ENCODE measurements at regions not wholly inside any gene's neighbourhood (a gene's known extent, or its start where the extent isn't known, plus 50 kb on each side); places are given as distances from the start of the nearest gene placed in this dataset.
"Not testable (repeated sequence)": the region's sequence is repeated elsewhere in the genome, so short reads cannot be mapped to it uniquely, and the experiment has no call there.

GRCh38 chr15:22259881-22260421, 179.6 kb downstream of the OR4M2 start:
- Histone ChIP-seq H3K27ac (ENCODE audit: low read depth in 1 of 2, low read length in 2 of 2) (peak overlapping the region in 1 of 2 donors; percentile 16), H3K4me3 (ENCODE audit: low read length) (no peak overlapping the region), H3K9me3 (ENCODE audit: control insufficient read depth in 1 of 2, insufficient read depth in 1 of 2, low read length in 2 of 2) (peaks cover 0 to 13% of the 10 kb centered on the region in 2 experiments), H3K27me3 (ENCODE audit: control insufficient read depth in 1 of 2, insufficient read depth in 2 of 2, low read length in 2 of 2) (peaks cover 12 to 16% of the 10 kb centered on the region in 2 experiments), H3K36me3 (ENCODE audit: insufficient read depth, low read length) (no peaks in the 10 kb centered on the region), H3K4me1 (ENCODE audit: insufficient read depth, low read length) (peaks cover 44% of the 10 kb centered on the region)
- intact Hi-C loops (cut with DNase I, micrococcal nuclease) = loop anchor here in 1 of 2 experiments (2.0 to 5.0 kb wide), 2 partner anchors 13 to 33 kb away; no protein-coding TSS in a partner anchor
- TF ChIP-seq CTCF (IDR thresholded peaks at IDR 0.05) = no peak
- Mint-ChIP-seq H3K27me3 (peaks cover 46% of the 10 kb centered on the region), H3K9me3 (no peaks in the 10 kb centered on the region), H3K4me3 (peak overlapping the region; percentile 69), H3K4me1 (ENCODE audit: low read depth) (peaks cover 31% of the 10 kb centered on the region), H3K36me3 (ENCODE audit: low read depth) (no peaks in the 10 kb centered on the region), H3K27ac (peak overlapping the region; percentile 47)
- ATAC-seq (ENCODE audit: poor library complexity) (peak; percentile 51), DNase-seq (peak in 2 of 14 experiments; percentile 10 to 32)
- CTCF ChIA-PET = no interaction called here
- POLR2A ChIA-PET = interaction anchor here (0.7 to 1.6 kb wide), 4 partner anchors 26 to 1904 kb away, joined by 3 to 4 read pairs (median 4); no protein-coding TSS in a partner anchor

- H3K9me3 Mint-ChIP-seq = no peaks in the 10 kb centered on the region
- ChIA-PET CTCF (no interaction called here), POLR2A (no interaction called here)
- H3K36me3 Mint-ChIP-seq (ENCODE audit: low read depth) = no peaks in the 10 kb centered on the region
- H3K27me3 Mint-ChIP-seq = peaks cover 27% of the 10 kb centered on the region
- H3K36me3 ChIP-seq (ENCODE audit: insufficient read depth, low read length) = no peaks in the 10 kb centered on the region
- H3K27ac ChIP-seq (ENCODE audit: low read depth in 1 of 2, low read length in 2 of 2) = peak overlapping the region in 1 of 2 donors; percentile 2
- H3K4me1 ChIP-seq (ENCODE audit: insufficient read depth, low read length) = peaks cover 52% of the 10 kb centered on the region
- no peak overlapping the region for H3K27ac Mint-ChIP-seq
- H3K4me3 Mint-ChIP-seq = no peak overlapping the region
- H3K27me3 ChIP-seq (ENCODE audit: control insufficient read depth in 1 of 2, insufficient read depth in 2 of 2, low read length in 2 of 2) = peaks cover 3 to 4% of the 10 kb centered on the region in 2 experiments
- peak overlapping the region; percentile 33 for H3K4me3 ChIP-seq (ENCODE audit: low read length)
- DNase-seq (peak in 10 of 14 experiments; percentile 10 to 82 (median 46)), ATAC-seq (ENCODE audit: poor library complexity) (peak; percentile 45)
- no peak for TF ChIP-seq CTCF (IDR thresholded peaks at IDR 0.05)
- intact Hi-C loops (cut with DNase I, micrococcal nuclease) = loop anchor here in 1 of 2 experiments (5.0 kb wide), 1 partner anchor 35 kb away; no protein-coding TSS in a partner anchor
- peaks cover 0 to 6% of the 10 kb centered on the region in 2 experiments for H3K9me3 ChIP-seq (ENCODE audit: control insufficient read depth in 1 of 2, insufficient read depth in 1 of 2, low read length in 2 of 2)
- H3K4me1 Mint-ChIP-seq (ENCODE audit: low read depth) = peaks cover 27% of the 10 kb centered on the region
Measured at GRCh38 chr15:22262613-22263020, 182.3 kb downstream of the OR4M2 start.

DNA sequence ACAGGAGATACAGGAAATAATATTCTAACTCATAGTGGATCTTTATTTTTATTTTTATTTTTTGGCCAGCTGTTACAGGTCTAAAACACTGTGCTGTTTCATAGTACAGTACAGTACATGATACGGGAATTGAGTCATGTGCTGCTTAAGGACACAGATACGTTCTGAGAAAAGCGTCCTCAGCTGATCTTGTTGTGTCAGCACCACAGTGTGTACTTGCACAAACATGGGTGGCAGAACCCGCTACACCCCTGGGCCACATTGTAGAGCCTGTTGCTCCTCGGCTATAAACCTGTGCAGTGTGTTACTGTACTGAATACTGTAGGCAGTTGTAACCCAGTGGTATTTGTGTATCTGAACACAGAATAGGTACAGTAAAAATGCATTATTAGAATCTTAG, 183.4 kb downstream of the OR4M2 start:
- intact Hi-C loops (cut with DNase I, micrococcal nuclease) = loop anchor here in 1 of 2 experiments (2.0 to 5.0 kb wide), 2 partner anchors 19 to 36 kb away; no protein-coding TSS in a partner anchor
- Histone ChIP-seq H3K36me3 (ENCODE audit: insufficient read depth, low read length) (no peaks in the 10 kb centered on the region), H3K4me1 (ENCODE audit: insufficient read depth, low read length) (peaks cover 54% of the 10 kb centered on the region), H3K4me3 (ENCODE audit: low read length) (peak overlapping the region; percentile 33), H3K9me3 (ENCODE audit: control insufficient read depth in 1 of 2, insufficient read depth in 1 of 2, low read length in 2 of 2) (peaks cover 0 to under 1% of the 10 kb centered on the region in 2 experiments), H3K27me3 (ENCODE audit: control insufficient read depth in 1 of 2, insufficient read depth in 2 of 2, low read length in 2 of 2) (peaks cover 3 to 4% of the 10 kb centered on the region in 2 experiments), H3K27ac (ENCODE audit: low read depth in 1 of 2, low read length in 2 of 2) (peak overlapping the region in 1 of 2 donors; percentile 6)
- Mint-ChIP-seq H3K4me1 (ENCODE audit: low read depth) (peaks cover 27% of the 10 kb centered on the region), H3K27me3 (peaks cover 25% of the 10 kb centered on the region), H3K9me3 (no peaks in the 10 kb centered on the region), H3K36me3 (ENCODE audit: low read depth) (no peaks in the 10 kb centered on the region), H3K27ac (no peak overlapping the region), H3K4me3 (no peak overlapping the region)
- ATAC-seq (ENCODE audit: poor library complexity) (no peak), DNase-seq (peak in 4 of 14 experiments; percentile 19 to 35 (median 24))
- POLR2A ChIA-PET = interaction anchor here (0.6 to 0.9 kb wide), 2 partner anchors 41 to 42 kb away, joined by 3 to 6 read pairs; no protein-coding TSS in a partner anchor
- no peak for TF ChIP-seq CTCF (IDR thresholded peaks at IDR 0.05)
- CTCF ChIA-PET = no interaction called here

DNA sequence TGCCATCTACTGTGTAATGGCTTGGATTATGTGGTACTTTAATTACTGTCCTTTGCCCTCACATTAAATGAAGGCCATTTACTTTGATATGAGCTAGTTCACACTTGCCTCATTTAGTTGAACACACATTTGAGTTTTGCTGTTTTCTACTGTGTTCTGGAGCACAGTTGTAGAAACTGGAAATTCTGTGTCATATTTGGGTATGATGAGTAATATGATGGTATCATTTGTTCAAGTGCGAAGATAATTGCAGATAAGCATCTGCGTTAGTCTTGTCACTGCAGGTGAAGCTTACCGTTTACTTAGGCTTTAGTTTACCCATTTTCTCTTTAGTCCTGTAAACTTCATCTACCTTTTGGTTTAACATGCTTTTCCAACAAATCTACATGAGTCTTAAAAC, 183.9 kb downstream of the OR4M2 start:
- H3K4me3 Mint-ChIP-seq; H3K9me3 Mint-ChIP-seq; H3K27ac Mint-ChIP-seq; H3K36me3 Mint-ChIP-seq (ENCODE audit: low read depth); H3K9me3 ChIP-seq (ENCODE audit: control insufficient read depth in 1 of 2, insufficient read depth in 1 of 2, low read length in 2 of 2); CTCF ChIA-PET; H3K27me3 ChIP-seq (ENCODE audit: control insufficient read depth in 1 of 2, insufficient read depth in 2 of 2, low read length in 2 of 2); H3K36me3 ChIP-seq (ENCODE audit: insufficient read depth, low read length): not testable (repeated sequence)
- DNase-seq = peak in 3 of 14 experiments; percentile 38 to 56 (median 56)
- Mint-ChIP-seq H3K4me1 (ENCODE audit: low read depth) (peaks cover 22% of the 10 kb centered on the region), H3K27me3 (peaks cover 20% of the 10 kb centered on the region)
- Histone ChIP-seq H3K4me1 (ENCODE audit: insufficient read depth, low read length) (peaks cover 53% of the 10 kb centered on the region), H3K4me3 (ENCODE audit: low read length) (peak overlapping the region; percentile 33), H3K27ac (ENCODE audit: low read depth in 1 of 2, low read length in 2 of 2) (peak overlapping the region in 1 of 2 donors; percentile 77)
- intact Hi-C loops (cut with DNase I, micrococcal nuclease) = loop anchor here in 1 of 2 experiments (2.0 to 5.0 kb wide), 2 partner anchors 19 to 37 kb away; no protein-coding TSS in a partner anchor
- POLR2A ChIA-PET = interaction anchor here (0.6 to 0.9 kb wide), 2 partner anchors 41 to 43 kb away, joined by 3 to 6 read pairs; no protein-coding TSS in a partner anchor
- ATAC-seq (ENCODE audit: poor library complexity) = peak; percentile 21
